Panc1 (cell line): ENCODE measurements at regions not wholly inside any gene's neighbourhood (a gene's known extent, or its start where the extent isn't known, plus 50 kb on each side); places are given as distances from the start of the nearest gene placed in this dataset.

Experiments
- ATAC-seq: fragments of 200-7000 bp; cut with Tn5 transposase; 2 replicates; pipeline ENCODE4 v1.9.1; 2020; ENCODE audit warnings: mild to moderate bottlenecking, moderate library complexity
- BruUV-seq: library from RNA; stranded (reverse); fragments of 400-500 nt; replicated peaks from 2 replicates; lab custom pipeline; 2021; lab: Mats Ljungman, UMichigan
- CTCF ChIA-PET: fragments of 300-600 bp; sonication (Branson Sonifier 250); formaldehyde crosslinking; loops from one replicate; lab custom pipeline; 2022; ENCODE audit warnings: antibody characterized with exemption; lab: Charles Lee
- POLR2A ChIA-PET: fragments of 300-600 bp; sonication (Branson Sonifier 250); formaldehyde crosslinking; loops from one replicate; lab custom pipeline; 2022; ENCODE audit warnings: antibody characterized with exemption; lab: Charles Lee
- DNase-seq: peaks from one replicate; pipeline ENCODE4 v3.0.0-alpha.2; 2010; ENCODE audit warnings: low read depth, low spot score
- H3K27ac ChIP-seq: 2 replicates; pipeline ENCODE4 v1.5.1; 2011; ENCODE audit warnings: mild to moderate bottlenecking, low read length, inconsistent platforms
- H3K27me3 ChIP-seq: fragments of 200-500 bp; sonication (Bioruptor generic); 2 replicates; pipeline ENCODE4 v1.6.0; 2014; ENCODE audit warnings: low read length, inconsistent platforms; ENCODE audit not compliant: control insufficient read depth, insufficient read depth
- H3K36me3 ChIP-seq: fragments of 200-500 bp; sonication (Bioruptor generic); 2 replicates; pipeline ENCODE4 v1.5.1; 2014; ENCODE audit warnings: inconsistent platforms, mild to moderate bottlenecking, low read length, moderate library complexity; ENCODE audit not compliant: control insufficient read depth, insufficient read depth
- H3K4me1 ChIP-seq: 2 replicates; pipeline ENCODE4 v1.5.1; 2011; ENCODE audit warnings: inconsistent platforms, mild to moderate bottlenecking, low read length, moderate library complexity; ENCODE audit not compliant: control insufficient read depth, insufficient read depth
- H3K4me3 ChIP-seq, 2 experiments: 2 replicates each; pipeline ENCODE4 v1.5.1; 2011 to 2012; ENCODE audit warnings: low read depth in 2 of 2, low read length in 2 of 2, mild to moderate bottlenecking in 2 of 2, inconsistent platforms in 1 of 2, moderate library complexity in 1 of 2
- H3K9me3 ChIP-seq: fragments of 200-500 bp; sonication (Bioruptor generic); 2 replicates; pipeline ENCODE4 v1.5.1; 2014; ENCODE audit warnings: low read depth, mild to moderate bottlenecking, inconsistent platforms, low read length, moderate library complexity; ENCODE audit not compliant: control insufficient read depth, insufficient read depth
- CTCF ChIP-seq: fragments of 450-650 bp; IDR thresholded peaks from 2 replicates; pipeline ENCODE4 v1.5.1; 2017; ENCODE audit warnings: mild to moderate bottlenecking
- POLR2AphosphoS5 ChIP-seq: IDR thresholded peaks from 2 replicates; pipeline ENCODE4 v1.6.1; 2012; ENCODE audit warnings: mild to moderate bottlenecking, low read depth, low read length, moderate library complexity
- REST ChIP-seq, 2 experiments: IDR thresholded peaks; 2 replicates each; pipeline ENCODE4 v1.6.1; 2011 to 2012; ENCODE audit warnings: low read depth in 2 of 2, control low read depth in 1 of 2, low read length in 1 of 2, mild to moderate bottlenecking in 1 of 2, moderate library complexity in 1 of 2; ENCODE audit not compliant: insufficient read depth in 1 of 2
- SIN3A ChIP-seq: IDR thresholded peaks from 2 replicates; pipeline ENCODE4 v1.6.1; 2012; ENCODE audit warnings: low read depth, mild to moderate bottlenecking, low read length, moderate library complexity, borderline replicate concordance; ENCODE audit not compliant: insufficient read depth
- TCF7L2 ChIP-seq: IDR thresholded peaks from 2 replicates; pipeline ENCODE4 v1.6.1; 2011; ENCODE audit warnings: mild to moderate bottlenecking, low read depth, low read length, inconsistent platforms
- in situ Hi-C: cut with HindIII; loops from 2 replicates; pipeline ENCODE4 v1.10.0; 2016; ENCODE audit warnings: low sequenced_read_pairs, low pct_unique_long_range_greater_than_20kb
- intact Hi-C: fragments of 100-400 bp; cut with micrococcal nuclease; formaldehyde crosslinking; loops from one replicate; pipeline ENCODE4 v1.10.0; 2022; ENCODE audit not compliant: unreplicated experiment

DNA sequence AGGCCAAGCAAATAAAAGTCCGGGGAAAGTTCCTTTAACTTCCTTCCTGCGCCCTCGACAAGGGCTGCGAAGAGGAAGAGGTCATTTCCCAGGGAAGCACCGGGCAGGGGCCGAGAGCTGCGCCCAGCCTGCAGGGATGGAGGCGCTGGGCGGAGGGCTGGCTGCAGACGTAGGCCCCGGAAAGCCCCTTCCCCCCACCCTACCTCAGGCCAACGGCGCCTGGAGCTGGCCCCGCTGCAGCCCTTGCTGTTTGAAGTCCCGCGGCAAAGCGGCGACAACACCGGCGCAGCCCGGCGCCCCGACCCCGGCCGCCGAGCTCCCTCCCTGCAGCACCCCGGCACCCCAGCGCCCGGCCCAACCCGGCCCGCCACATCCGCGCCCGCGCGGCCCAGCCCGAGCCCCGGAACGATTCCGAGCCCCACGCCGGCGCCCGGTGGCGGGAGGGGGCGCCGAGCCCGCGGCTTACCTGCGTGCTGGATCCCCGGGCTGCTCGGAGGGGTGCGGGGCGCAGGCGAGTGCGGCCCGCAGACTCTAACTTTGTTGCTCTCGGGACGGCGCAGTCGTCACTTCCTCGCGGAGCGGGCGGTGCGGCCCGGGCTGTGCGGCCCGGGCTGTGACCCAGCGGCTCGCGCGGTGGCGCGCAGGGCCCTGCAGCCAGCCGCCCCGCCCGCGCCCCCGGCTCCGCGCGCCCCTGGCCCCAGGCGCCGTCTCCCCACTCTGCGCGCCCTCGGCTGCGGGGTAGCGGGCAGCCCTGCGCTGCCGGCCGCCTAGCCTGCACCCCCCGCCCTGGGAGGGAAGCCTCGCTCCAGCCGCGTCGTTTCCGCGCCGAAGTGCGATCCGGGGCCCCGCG, 64.8 kb upstream of the PTGR2 start:
- in situ Hi-C loops, result no loop called here
- peak; percentile 79 for TF ChIP-seq TCF7L2
- no peak for TF ChIP-seq REST (IDR thresholded peaks at IDR 0.05; ENCODE audit: insufficient read depth in 1 of 2, low read depth in 2 of 2, low read length in 1 of 2)
- BruUV-seq, result no TSS peak
- POLR2A ChIA-PET, result interaction anchor here (0.6 kb wide), 2 partner anchors 44 to 55 kb away, joined by 3 to 5 read pairs; no protein-coding TSS in a partner anchor
- Histone ChIP-seq H3K9me3 (no peaks in the 10 kb centered on the region), H3K27ac (peak overlapping the region; percentile 99), H3K27me3 (no peaks in the 10 kb centered on the region), H3K4me1 (peaks cover 58% of the 10 kb centered on the region), H3K36me3 (no peaks in the 10 kb centered on the region), H3K4me3 (peak overlapping the region; percentile 55 to 83)
- DNase-seq (no peak), ATAC-seq (peak; percentile 68)
- CTCF ChIA-PET, result interaction anchor here (0.5 to 0.6 kb wide), 2 partner anchors 30 to 89 kb away, joined by 4 to 7 read pairs; no protein-coding TSS in a partner anchor
- intact Hi-C loops, result no loop called here

GRCh38 chr14:73785834-73786635, 65.6 kb upstream of the PTGR2 start:
- TF ChIP-seq CTCF (no peak), TCF7L2 (0 out of 2 replicates have a peak, but pooled peaks have one; percentile 11), REST (IDR thresholded peaks at IDR 0.05; ENCODE audit: insufficient read depth in 1 of 2, low read depth in 2 of 2, low read length in 1 of 2) (no peak), POLR2AphosphoS5 (no peak; the same call in 1 of the 2 replicates), SIN3A (0 out of 2 replicates have a peak, but pooled peaks have one; percentile 62)
- ATAC-seq, result peak; percentile 67
- Histone ChIP-seq H3K4me1 (peaks cover 58% of the 10 kb centered on the region), H3K27ac (peak overlapping the region; percentile 99), H3K36me3 (no peaks in the 10 kb centered on the region), H3K27me3 (no peaks in the 10 kb centered on the region), H3K4me3 (peak overlapping the region; percentile 55 to 83), H3K9me3 (no peaks in the 10 kb centered on the region)
- in situ Hi-C loops (no loop called here), intact Hi-C loops (no loop called here)
- DNase-seq, result no peak
- no TSS peak for BruUV-seq
- POLR2A ChIA-PET, result interaction anchor here (1.2 kb wide), 1 partner anchor 28 kb away, joined by 4 read pairs; no protein-coding TSS in a partner anchor
- CTCF ChIA-PET, result no interaction called here
